ENCODE measurements at regions not wholly inside any gene's neighbourhood (a gene's known extent, or its start where the extent isn't known, plus 50 kb on each side); places are given as distances from the start of the nearest gene placed in this dataset.

GRCh38 chr6:119848696-119849095 is 499.1 kb upstream of the MAN1A1 start:
- TF ChIP-seq POLR2A (IDR thresholded peaks at IDR 0.05) (no peak), CTCF (IDR thresholded peaks at IDR 0.05) (no peak)

All from uterus (tissue), 2 donors.